OCI-LY7 (cell line): ENCODE measurements at regions not wholly inside any gene's neighbourhood (a gene's known extent, or its start where the extent isn't known, plus 50 kb on each side); places are given as distances from the start of the nearest gene placed in this dataset.

ENCODE experiments used
- BruUV-seq: library from RNA; stranded (reverse); fragments of 400-500 nt; replicated peaks from 2 replicates; lab custom pipeline; 2021; lab: Mats Ljungman, UMichigan
- CTCF ChIA-PET: fragments of 300-600 bp; sonication (Branson Sonifier 250); formaldehyde crosslinking; loops from one replicate; lab custom pipeline; 2022; ENCODE audit warnings: antibody characterized with exemption; ENCODE audit not compliant: unreplicated experiment; lab: Charles Lee
- POLR2A ChIA-PET: fragments of 300-600 bp; sonication (Branson Sonifier 250); formaldehyde crosslinking; loops from one replicate; lab custom pipeline; 2022; ENCODE audit warnings: antibody characterized with exemption; lab: Charles Lee
- DNase-seq: peaks from one replicate; pipeline ENCODE4 v3.0.0-alpha.2; 2015; ENCODE audit warnings: low spot score
- H2AFZ ChIP-seq: fragments of 200-600 bp; sonication (generic), shearing (Covaris generic); 2 replicates; pipeline ENCODE4 v1.6.1; 2014; ENCODE audit warnings: mild to moderate bottlenecking, antibody characterized with exemption, low read length, moderate library complexity
- H3K27ac ChIP-seq: fragments of 200-600 bp; sonication (generic); 2 replicates; pipeline ENCODE4 v1.5.1; 2014; ENCODE audit warnings: mixed run types, low read depth, mild to moderate bottlenecking, moderate library complexity, low read length, inconsistent platforms; ENCODE audit not compliant: poor library complexity, severe bottlenecking
- H3K36me3 ChIP-seq: fragments of 200-600 bp; sonication (generic); 2 replicates; pipeline ENCODE4 v1.6.1; 2014; ENCODE audit warnings: mild to moderate bottlenecking, antibody characterized with exemption, low read length, moderate library complexity, mixed read lengths; ENCODE audit not compliant: insufficient read depth
- H3K4me1 ChIP-seq: fragments of 200-600 bp; sonication (generic); 2 replicates; pipeline ENCODE4 v1.5.1; 2014; ENCODE audit warnings: mild to moderate bottlenecking, low read length; ENCODE audit not compliant: insufficient read depth, poor library complexity, severe bottlenecking
- H3K4me2 ChIP-seq: fragments of 200-600 bp; sonication (generic); 2 replicates; pipeline ENCODE4 v1.6.1; 2014; ENCODE audit warnings: mild to moderate bottlenecking, low read length
- H3K4me3 ChIP-seq: fragments of 200-600 bp; sonication (generic); 2 replicates; pipeline ENCODE4 v1.5.1; 2014; ENCODE audit warnings: mild to moderate bottlenecking, low read depth, low read length; ENCODE audit not compliant: poor library complexity, severe bottlenecking
- H3K79me2 ChIP-seq: fragments of 200-600 bp; sonication (generic); 2 replicates; pipeline ENCODE4 v1.6.1; 2016; ENCODE audit warnings: low read depth, mild to moderate bottlenecking, low read length, moderate library complexity, mixed read lengths; ENCODE audit not compliant: insufficient read depth
- H3K9me2 ChIP-seq: fragments of 200-600 bp; sonication (generic); 2 replicates; pipeline ENCODE4 v1.6.1; 2016; ENCODE audit warnings: mild to moderate bottlenecking, low read length, mixed read lengths; ENCODE audit not compliant: insufficient read depth
- H3K9me3 ChIP-seq: fragments of 200-600 bp; sonication (generic); 2 replicates; pipeline ENCODE4 v1.6.1; 2014; ENCODE audit warnings: mild to moderate bottlenecking, mixed run types, low read length, mixed read lengths
- H4K20me1 ChIP-seq: fragments of 200-600 bp; sonication (generic); 2 replicates; pipeline ENCODE4 v1.6.1; 2014; ENCODE audit warnings: mild to moderate bottlenecking, antibody characterized with exemption, low read length, moderate library complexity, mixed read lengths; ENCODE audit not compliant: insufficient read depth
- CTCF ChIP-seq: fragments of 200-600 bp; sonication (generic); conservative IDR thresholded peaks from 2 replicates; pipeline ENCODE4 v1.5.1; 2014; ENCODE audit warnings: mild to moderate bottlenecking, antibody characterized with exemption, low read length, moderate library complexity, mixed read lengths
- EZH2phosphoT487 ChIP-seq: fragments of 200-600 bp; sonication (generic); IDR thresholded peaks from 2 replicates; pipeline ENCODE4 v1.6.1; 2018; ENCODE audit warnings: low read depth, borderline replicate concordance, mild to moderate bottlenecking, mixed run types, antibody characterized with exemption, low read length, moderate library complexity, mixed read lengths
- intact Hi-C: fragments of 100-400 bp; cut with micrococcal nuclease; formaldehyde crosslinking; loops from one replicate; pipeline ENCODE4 v1.10.0; 2022; ENCODE audit not compliant: unreplicated experiment

- ChIA-PET CTCF (no interaction called here), POLR2A (no interaction called here)
- Histone ChIP-seq H2AFZ (no peak overlapping the region), H3K9me2 (no peaks in the 10 kb centered on the region), H4K20me1 (no peaks in the 10 kb centered on the region), H3K4me1 (no peaks in the 10 kb centered on the region), H3K27ac (no peak overlapping the region), H3K36me3 (no peaks in the 10 kb centered on the region), H3K4me2 (no peak overlapping the region), H3K9me3 (no peaks in the 10 kb centered on the region), H3K79me2 (no peaks in the 10 kb centered on the region), H3K4me3 (no peak overlapping the region)
- no TSS peak for BruUV-seq
- TF ChIP-seq EZH2phosphoT487 (no peak), CTCF (no peak)
- no peak for DNase-seq
- intact Hi-C loops, result no loop called here
Observed at GRCh38 chr18:67670024-67670543, 153.6 kb upstream of the DSEL start.

GRCh38 chr18:67665266-67665665 is 148.7 kb upstream of the DSEL start:
- CTCF ChIA-PET, result no interaction called here
- DNase-seq, result no peak
- no TSS peak for BruUV-seq
- no peaks in the 10 kb centered on the region for H3K9me3 ChIP-seq
- no peaks in the 10 kb centered on the region for H3K79me2 ChIP-seq
- no peak overlapping the region for H3K27ac ChIP-seq
- no peak for TF ChIP-seq EZH2phosphoT487
- no peak for TF ChIP-seq CTCF
- no peaks in the 10 kb centered on the region for H3K4me1 ChIP-seq
- H3K4me2 ChIP-seq, result no peak overlapping the region
- POLR2A ChIA-PET, result no interaction called here
- no peaks in the 10 kb centered on the region for H3K9me2 ChIP-seq
- H3K36me3 ChIP-seq, result no peaks in the 10 kb centered on the region
- no peak overlapping the region for H3K4me3 ChIP-seq
- intact Hi-C loops, result no loop called here
- H4K20me1 ChIP-seq, result no peaks in the 10 kb centered on the region
- no peak overlapping the region for H2AFZ ChIP-seq

- H4K20me1 ChIP-seq, result no peaks in the 10 kb centered on the region
- no peak overlapping the region for H3K4me2 ChIP-seq
- H2AFZ ChIP-seq, result no peak overlapping the region
- ChIA-PET CTCF (no interaction called here), POLR2A (no interaction called here)
- H3K4me3 ChIP-seq, result no peak overlapping the region
- H3K27ac ChIP-seq, result no peak overlapping the region
- no peak for DNase-seq
- intact Hi-C loops, result no loop called here
- H3K9me2 ChIP-seq, result no peaks in the 10 kb centered on the region
- BruUV-seq, result no TSS peak
- H3K4me1 ChIP-seq, result no peaks in the 10 kb centered on the region
- H3K9me3 ChIP-seq, result no peaks in the 10 kb centered on the region
- TF ChIP-seq EZH2phosphoT487, result no peak
- TF ChIP-seq CTCF, result no peak
- no peaks in the 10 kb centered on the region for H3K79me2 ChIP-seq
- H3K36me3 ChIP-seq, result no peaks in the 10 kb centered on the region
Observed at GRCh38 chr18:67662996-67663395, 146.5 kb upstream of the DSEL start.
